ENCODE measurements at regions not wholly inside any gene's neighbourhood (a gene's known extent, or its start where the extent isn't known, plus 50 kb on each side); places are given as distances from the start of the nearest gene placed in this dataset.

DNA sequence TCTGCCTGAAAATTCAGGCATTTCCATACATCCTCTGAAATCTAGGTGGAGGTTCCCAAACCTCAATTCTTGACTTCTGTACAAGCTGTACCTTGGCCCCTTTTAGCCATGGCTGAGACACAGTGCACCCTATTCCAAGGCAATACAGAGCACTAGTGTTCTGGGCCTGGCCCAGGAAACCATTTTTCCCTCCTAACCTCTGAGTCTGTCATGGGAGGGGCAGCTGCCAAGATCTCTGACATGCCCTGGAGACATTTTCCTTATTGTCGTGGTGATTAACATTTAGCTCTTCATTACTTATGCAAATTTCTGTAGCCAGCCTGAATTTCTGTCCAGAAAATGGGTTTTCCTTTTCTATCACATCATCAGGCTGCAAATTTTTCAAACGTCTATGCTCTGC lies 248.0 kb upstream of the RGS18 start:
- TF ChIP-seq CTCF (IDR thresholded peaks at IDR 0.05; ENCODE audit: low read depth, low read length) (no peak), EZH2phosphoT487 (IDR thresholded peaks at IDR 0.05; ENCODE audit: low read depth) (no peak)
